ENCODE measurements at regions not wholly inside any gene's neighbourhood (a gene's known extent, or its start where the extent isn't known, plus 50 kb on each side); places are given as distances from the start of the nearest gene placed in this dataset.
A peak's percentile ranks its signal among the peaks of the same experiment; 100 is the strongest.

DNA sequence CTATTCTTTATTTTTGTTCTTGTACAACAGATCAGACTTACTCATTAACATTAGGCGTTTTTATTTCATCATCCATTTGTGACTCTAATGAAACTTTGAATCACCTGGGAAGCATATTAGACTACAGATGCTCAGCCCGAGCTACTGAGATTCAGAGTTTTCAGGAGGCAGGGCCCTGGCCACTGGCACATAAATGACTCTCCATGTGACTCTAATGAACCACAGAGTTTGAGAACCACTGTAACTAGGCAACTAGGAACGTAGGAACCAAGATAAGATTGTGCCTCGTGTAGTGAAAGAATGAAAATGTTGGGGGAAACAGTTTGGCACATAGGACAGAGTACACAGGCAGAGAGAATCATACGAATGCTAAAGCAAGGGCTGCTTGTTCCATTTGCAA lies 405.9 kb upstream of the BTBD3 start:
- no peak overlapping the region for H3K14ac ChIP-seq (ENCODE audit: insufficient read length)
- H4K5ac ChIP-seq (ENCODE audit: insufficient read length, low read depth, low read length): no peak overlapping the region
- no peaks in the 10 kb centered on the region for H3K36me3 ChIP-seq (ENCODE audit: control insufficient read depth in 2 of 4, insufficient read depth in 4 of 4, low read length in 3 of 4)
- H2AK5ac ChIP-seq (ENCODE audit: low read depth, low read length): no peak overlapping the region
- no peak overlapping the region for H2BK20ac ChIP-seq (ENCODE audit: low read length)
- WGBS, 2 experiments (ENCODE audit: extremely low coverage in 1 of 2, insufficient coverage in 1 of 2, insufficient read length in 1 of 2, insufficient replicate concordance in 2 of 2, low coverage in 1 of 2, low lambda C conversion rate in 2 of 2, missing lambda C conversion rate in 1 of 2): 86% methylated on average over 5 of the region's 5 CpGs; no CpG with 5 or more reads in 1 of the 2 experiments
- H3K27ac ChIP-seq (ENCODE audit: low read depth, low read length): no peak overlapping the region
- no peaks in the 10 kb centered on the region for H3K23me2 ChIP-seq (ENCODE audit: low read depth, low read length)
- H3K79me2 ChIP-seq (ENCODE audit: control insufficient read depth in 1 of 2, insufficient read depth in 2 of 2, low read length in 2 of 2): no peaks in the 10 kb centered on the region
- H3K79me1 ChIP-seq (ENCODE audit: low read depth, low read length): no peaks in the 10 kb centered on the region
- no peaks in the 10 kb centered on the region for H4K20me1 ChIP-seq (replicated peaks in 1 of 2; ENCODE audit: control insufficient read depth in 1 of 2, insufficient read depth in 2 of 2, low read length in 2 of 2)
- H4K91ac ChIP-seq (replicated peaks; ENCODE audit: insufficient read length, low read length): no peak overlapping the region
- H3K4me2 ChIP-seq (ENCODE audit: insufficient read depth in 1 of 2, low read depth in 2 of 2, low read length in 2 of 2): no peak overlapping the region
- no peak overlapping the region; the same call in 1 of the 2 replicates for H2BK12ac ChIP-seq (ENCODE audit: low read depth, low read length)
- no peak overlapping the region for H3K23ac ChIP-seq (ENCODE audit: insufficient read length)
- no peak overlapping the region for H3K56ac ChIP-seq (replicated peaks; ENCODE audit: insufficient read length, low read depth, low read length)
- H2BK15ac ChIP-seq (ENCODE audit: low read length): no peak overlapping the region
- ChIA-PET CTCF (ENCODE audit: partially characterized antibody) (no interaction called here), POLR2A (ENCODE audit: partially characterized antibody) (no interaction called here)
- H2AFZ ChIP-seq (ENCODE audit: low read length): peak overlapping the region; percentile 99
- H3K4me3 ChIP-seq (ENCODE audit: extremely low read depth in 1 of 4, insufficient read depth in 2 of 4, low read depth in 3 of 4, low read length in 4 of 4): no peak overlapping the region
- no peak for FAIRE-seq
- H3K4ac ChIP-seq (replicated peaks; ENCODE audit: insufficient read length, low read depth, low read length): peak overlapping the region; percentile 32
- H3K9ac ChIP-seq (replicated peaks in 1 of 4; ENCODE audit: extremely low read depth in 1 of 4, low read depth in 3 of 4, low read length in 3 of 4): no peak overlapping the region
- no peaks in the 10 kb centered on the region for H3K27me3 ChIP-seq (replicated peaks in 1 of 4; ENCODE audit: control insufficient read depth in 3 of 4, extremely low read depth in 1 of 4, insufficient read depth in 3 of 4, low read length in 3 of 4)
- H2BK120ac ChIP-seq (replicated peaks; ENCODE audit: low read depth, low read length): no peak overlapping the region
- H3K9me3 ChIP-seq (ENCODE audit: insufficient read depth in 2 of 2, low read depth in 1 of 2, low read length in 1 of 2): peaks cover 0 to 3% of the 10 kb centered on the region in 2 experiments; a peak in 1 of 4 replicates
- no peaks in the 10 kb centered on the region for H3K4me1 ChIP-seq (replicated peaks in 1 of 4; ENCODE audit: control insufficient read depth in 3 of 4, insufficient read depth in 4 of 4, low read length in 3 of 4)
- H2BK5ac ChIP-seq (ENCODE audit: low read depth, low read length): no peak overlapping the region
- H3K18ac ChIP-seq (ENCODE audit: extremely low read depth, low read length): no peak overlapping the region
- DNase-seq (ENCODE audit: low read depth in 1 of 2, low spot score in 2 of 2): no peak
- H4K8ac ChIP-seq (ENCODE audit: extremely low read depth, insufficient read depth, low read length): no peak overlapping the region
- TF ChIP-seq RFX5 (IDR thresholded peaks at IDR 0.05; ENCODE audit: borderline replicate concordance, low read depth, low read length) (no peak), BRCA1 (IDR thresholded peaks at IDR 0.05; ENCODE audit: low read depth, low read length) (no peak), CEBPB (IDR thresholded peaks at IDR 0.05; ENCODE audit: low read depth, low read length) (no peak), EZH2 (IDR thresholded peaks at IDR 0.05; ENCODE audit: low read depth, low read length, severe bottlenecking) (no peak), KDM4A (IDR thresholded peaks at IDR 0.05; ENCODE audit: low read depth, low read length, severe bottlenecking) (no peak), CBX5 (IDR thresholded peaks at IDR 0.05; ENCODE audit: low read depth, low read length) (no peak)

Measured in H1 (cell line).